ENCODE measurements at regions not wholly inside any gene's neighbourhood (a gene's known extent, or its start where the extent isn't known, plus 50 kb on each side); places are given as distances from the start of the nearest gene placed in this dataset.

GRCh38 chr6:95439741-95440140, 137.6 kb upstream of the MANEA start:
- no peak for ATAC-seq (ENCODE audit: low FRiP score)
- no peak for DNase-seq (ENCODE audit: low spot score)
- no peak for TF ChIP-seq CTCF (IDR thresholded peaks at IDR 0.05)

GRCh38 chr6:95448208-95448607, 129.1 kb upstream of the MANEA start:
- no peak for TF ChIP-seq CTCF (IDR thresholded peaks at IDR 0.05)
- ATAC-seq (ENCODE audit: low FRiP score): no peak
- DNase-seq (ENCODE audit: low spot score): no peak

GRCh38 chr6:95469511-95469910, 107.8 kb upstream of the MANEA start:
- ATAC-seq (ENCODE audit: low FRiP score) (no peak), DNase-seq (ENCODE audit: low spot score) (no peak)
- no peak for TF ChIP-seq CTCF (IDR thresholded peaks at IDR 0.05)

- no peak for TF ChIP-seq CTCF (IDR thresholded peaks at IDR 0.05)
- ATAC-seq (ENCODE audit: low FRiP score) (no peak), DNase-seq (ENCODE audit: low spot score) (no peak)
Observed at GRCh38 chr6:95478941-95479340, 98.4 kb upstream of the MANEA start.

GRCh38 chr6:95487817-95488216, 89.5 kb upstream of the MANEA start:
- ATAC-seq (ENCODE audit: low FRiP score) (no peak), DNase-seq (ENCODE audit: low spot score) (no peak)
- no peak for TF ChIP-seq CTCF (IDR thresholded peaks at IDR 0.05)

- ATAC-seq (ENCODE audit: low FRiP score) (no peak), DNase-seq (ENCODE audit: low spot score) (no peak)
- no peak for TF ChIP-seq CTCF (IDR thresholded peaks at IDR 0.05)
Observed at GRCh38 chr6:95489185-95489863, 88.0 kb upstream of the MANEA start.

- ATAC-seq (ENCODE audit: low FRiP score) (no peak), DNase-seq (ENCODE audit: low spot score) (no peak)
- TF ChIP-seq CTCF (IDR thresholded peaks at IDR 0.05): no peak
Observed at GRCh38 chr6:95496769-95497426, 80.4 kb upstream of the MANEA start.

Data from omental fat pad (tissue), 3 donors.